NCI-H82 (cell line): ENCODE measurements at regions not wholly inside any gene's neighbourhood (a gene's known extent, or its start where the extent isn't known, plus 50 kb on each side); places are given as distances from the start of the nearest gene placed in this dataset.
A peak's percentile ranks its signal among the peaks of the same experiment; 100 is the strongest.

Source experiments
- DNase-seq: peaks from one replicate; lab custom pipeline; 2025; lab: John Stamatoyannopoulos, UW

DNA sequence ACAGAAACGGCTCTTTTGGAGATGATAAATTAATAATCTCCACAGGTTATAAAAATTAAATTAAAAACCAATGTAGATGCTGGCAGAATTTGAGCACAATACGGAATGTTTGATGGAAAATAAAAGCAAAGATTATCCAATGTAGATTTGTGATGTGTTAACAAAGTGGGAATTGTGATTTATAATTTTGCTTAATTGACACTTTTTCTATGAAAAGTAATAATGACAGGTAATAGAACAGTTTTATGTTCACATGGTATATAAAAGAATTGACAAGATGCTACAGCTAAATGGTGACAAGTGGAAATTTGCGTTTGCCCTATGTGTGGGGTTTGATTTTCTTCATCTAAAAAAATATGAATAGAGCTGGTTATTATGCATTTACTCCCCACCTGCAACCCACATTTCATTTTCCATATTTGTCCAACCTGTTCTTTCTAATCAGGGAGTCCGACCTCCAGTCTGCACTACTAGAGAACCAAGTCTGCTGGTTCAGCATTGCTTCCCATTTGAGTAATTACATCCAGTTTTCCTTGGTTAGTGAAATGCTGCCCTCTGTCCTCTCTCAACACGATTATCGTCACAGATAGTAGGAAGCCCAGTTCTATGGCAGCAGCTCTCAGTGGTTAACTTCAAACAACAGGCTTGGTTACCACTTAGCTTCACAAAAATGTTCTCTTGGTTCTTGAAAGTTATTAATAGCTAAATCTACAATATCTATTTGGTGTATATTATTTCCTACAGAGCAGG lies 61.4 kb upstream of the SLITRK1 start:
- peak; percentile 42 for DNase-seq

- no peak for DNase-seq
Measured at GRCh38 chr13:83941701-83942335, 59.5 kb upstream of the SLITRK1 start.

DNA sequence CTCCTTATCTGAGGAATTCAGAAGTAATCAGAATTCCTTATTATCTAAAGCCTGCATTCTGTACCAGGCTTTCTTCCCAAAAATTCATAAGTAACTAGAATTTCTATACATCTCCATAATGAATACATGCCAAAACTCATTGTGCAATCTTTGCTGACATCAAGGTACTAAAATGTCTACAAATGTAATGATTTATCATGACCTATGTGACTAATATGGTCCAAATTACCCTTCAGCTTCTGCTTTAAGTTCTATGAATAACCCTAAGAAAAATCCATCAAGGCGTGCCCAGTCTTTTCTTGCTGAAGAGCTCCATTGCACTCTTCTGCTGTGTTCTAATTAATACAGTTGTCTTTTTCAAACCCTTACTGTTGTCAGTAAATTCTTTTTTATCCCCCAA lies 58.5 kb upstream of the SLITRK1 start:
- no peak for DNase-seq

DNA sequence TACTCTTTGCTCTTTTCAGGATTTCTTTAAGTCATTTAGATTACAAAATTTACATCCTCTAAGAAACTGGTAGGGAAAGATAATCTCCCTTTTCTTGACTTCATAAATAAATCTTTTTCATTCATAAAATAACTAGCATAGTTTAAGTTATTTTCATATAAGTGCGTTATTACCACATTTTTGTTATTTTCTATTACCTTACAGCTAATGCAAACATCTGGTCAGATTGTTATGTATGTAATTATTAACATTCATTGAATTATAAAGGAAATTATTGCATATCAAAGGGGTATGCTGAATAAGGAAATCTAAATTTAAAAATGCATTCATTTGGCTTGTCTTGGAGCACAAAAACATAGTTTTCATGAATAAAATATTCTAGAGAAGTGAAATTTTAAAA lies 55.3 kb upstream of the SLITRK1 start:
- no peak for DNase-seq

- DNase-seq = no peak
Measured at GRCh38 chr13:83935566-83935965, 53.3 kb upstream of the SLITRK1 start.
